Esophagus mucosa (tissue), 1 donor: ENCODE measurements at regions not wholly inside any gene's neighbourhood (a gene's known extent, or its start where the extent isn't known, plus 50 kb on each side); places are given as distances from the start of the nearest gene placed in this dataset.

ENCODE experiments used
- ATAC-seq: fragments of 200-7000 bp; cut with Tn5 transposase; one replicate; pipeline ENCODE4 v1.9.1; 2020
- donor health status: DM: yes; HTN: yes; CAD: no.

- ATAC-seq = peak; percentile 68
Observed at GRCh38 chr10:44857363-44858016, 53.6 kb upstream of the TMEM72 start.

- no peak for ATAC-seq
Observed at GRCh38 chr10:44858017-44858371, 53.1 kb upstream of the TMEM72 start.

GRCh38 chr10:44858988-44859387 is 52.1 kb upstream of the TMEM72 start:
- ATAC-seq = no peak

- no peak for ATAC-seq
Observed at GRCh38 chr10:44859546-44860285, 51.4 kb upstream of the TMEM72 start.

GRCh38 chr10:44860811-44861736 is 50.1 kb upstream of the TMEM72 start:
- no peak for ATAC-seq
